ENCODE measurements at regions not wholly inside any gene's neighbourhood (a gene's known extent, or its start where the extent isn't known, plus 50 kb on each side); places are given as distances from the start of the nearest gene placed in this dataset.

DNA sequence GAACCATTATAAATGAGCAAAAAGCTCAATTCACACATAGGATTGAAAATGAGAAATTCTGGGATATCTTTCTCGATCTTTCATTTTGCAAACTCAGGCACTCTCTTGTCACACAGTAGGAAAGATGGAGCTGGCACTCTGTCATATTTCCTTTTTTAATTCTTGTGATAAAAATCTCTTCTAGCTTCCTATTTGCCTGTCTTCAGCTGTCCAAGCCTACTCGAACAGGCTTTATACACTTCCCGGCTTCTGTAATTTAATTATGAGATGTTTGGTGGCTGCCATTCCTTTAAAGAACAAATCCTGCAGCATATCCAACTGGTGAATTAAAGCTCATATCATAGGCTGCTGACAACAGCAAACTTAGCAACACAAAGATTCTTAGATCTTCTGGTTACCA is 1484.3 kb upstream of the PIK3C3 start:
- Mint-ChIP-seq H3K9me3 (no peaks in the 10 kb centered on the region), H3K36me3 (ENCODE audit: low read depth) (no peaks in the 10 kb centered on the region), H3K27me3 (ENCODE audit: insufficient read depth) (no peaks in the 10 kb centered on the region), H3K4me1 (no peaks in the 10 kb centered on the region), H3K4me3 (no peak overlapping the region), H3K27ac (no peak overlapping the region)
- Histone ChIP-seq H3K36me3 (ENCODE audit: control insufficient read depth, insufficient read depth, low read length) (no peaks in the 10 kb centered on the region), H3K9ac (ENCODE audit: extremely low read depth, low read length, poor library complexity, severe bottlenecking) (no peak overlapping the region), H3K27ac (ENCODE audit: low read depth, low read length) (no peak overlapping the region), H3K4me3 (ENCODE audit: low read length) (no peak overlapping the region), H3K4me1 (ENCODE audit: control insufficient read depth, insufficient read depth, low read length) (no peaks in the 10 kb centered on the region), H3K9me3 (ENCODE audit: control insufficient read depth, low read length) (no peaks in the 10 kb centered on the region), H3K27me3 (ENCODE audit: control insufficient read depth, insufficient read depth, low read length, poor library complexity, severe bottlenecking) (no peaks in the 10 kb centered on the region)
- TF ChIP-seq, protein P1, sequence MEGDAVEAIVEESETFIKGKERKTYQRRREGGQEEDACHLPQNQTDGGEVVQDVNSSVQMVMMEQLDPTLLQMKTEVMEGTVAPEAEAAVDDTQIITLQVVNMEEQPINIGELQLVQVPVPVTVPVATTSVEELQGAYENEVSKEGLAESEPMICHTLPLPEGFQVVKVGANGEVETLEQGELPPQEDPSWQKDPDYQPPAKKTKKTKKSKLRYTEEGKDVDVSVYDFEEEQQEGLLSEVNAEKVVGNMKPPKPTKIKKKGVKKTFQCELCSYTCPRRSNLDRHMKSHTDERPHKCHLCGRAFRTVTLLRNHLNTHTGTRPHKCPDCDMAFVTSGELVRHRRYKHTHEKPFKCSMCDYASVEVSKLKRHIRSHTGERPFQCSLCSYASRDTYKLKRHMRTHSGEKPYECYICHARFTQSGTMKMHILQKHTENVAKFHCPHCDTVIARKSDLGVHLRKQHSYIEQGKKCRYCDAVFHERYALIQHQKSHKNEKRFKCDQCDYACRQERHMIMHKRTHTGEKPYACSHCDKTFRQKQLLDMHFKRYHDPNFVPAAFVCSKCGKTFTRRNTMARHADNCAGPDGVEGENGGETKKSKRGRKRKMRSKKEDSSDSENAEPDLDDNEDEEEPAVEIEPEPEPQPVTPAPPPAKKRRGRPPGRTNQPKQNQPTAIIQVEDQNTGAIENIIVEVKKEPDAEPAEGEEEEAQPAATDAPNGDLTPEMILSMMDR (conservative IDR thresholded peaks at IDR 0.05) = no peak
- no peak for DNase-seq
- 76 to 100% methylated on average over 1 of the region's 3 CpGs for WGBS, 2 experiments (ENCODE audit: insufficient coverage in 1 of 2, insufficient read length in 1 of 2)

DNA sequence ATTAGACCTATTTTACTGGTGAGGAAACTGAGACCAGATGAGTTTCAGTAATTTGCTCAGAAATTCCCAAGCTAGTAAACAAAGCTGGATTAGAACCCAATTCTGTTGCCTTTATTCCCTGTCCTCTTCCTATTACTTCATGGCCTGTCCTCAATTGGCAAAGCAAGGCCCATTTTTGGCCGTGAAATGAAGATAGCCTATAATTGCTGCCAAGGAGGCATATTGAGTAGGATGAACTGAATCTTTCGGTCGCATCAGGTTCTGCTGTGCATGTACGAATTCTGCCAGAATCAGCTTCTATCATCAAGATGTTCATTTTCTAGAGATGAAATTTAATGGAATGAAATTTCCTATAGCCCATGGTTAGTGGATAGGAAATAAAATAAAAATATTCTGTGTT is 1485.2 kb upstream of the PIK3C3 start:
- DNase-seq = no peak
- no peaks in the 10 kb centered on the region for H3K27me3 Mint-ChIP-seq (ENCODE audit: insufficient read depth)
- H3K4me1 Mint-ChIP-seq = no peaks in the 10 kb centered on the region
- Histone ChIP-seq H3K9ac (ENCODE audit: extremely low read depth, low read length, poor library complexity, severe bottlenecking) (no peak overlapping the region), H3K4me1 (ENCODE audit: control insufficient read depth, insufficient read depth, low read length) (no peaks in the 10 kb centered on the region), H3K36me3 (ENCODE audit: control insufficient read depth, insufficient read depth, low read length) (no peaks in the 10 kb centered on the region), H3K27ac (ENCODE audit: low read depth, low read length) (no peak overlapping the region), H3K9me3 (ENCODE audit: control insufficient read depth, low read length) (no peaks in the 10 kb centered on the region), H3K4me3 (ENCODE audit: low read length) (no peak overlapping the region), H3K27me3 (ENCODE audit: control insufficient read depth, insufficient read depth, low read length, poor library complexity, severe bottlenecking) (no peaks in the 10 kb centered on the region)
- WGBS, 2 experiments (ENCODE audit: insufficient coverage in 1 of 2, insufficient read length in 1 of 2) = 95 to 100% methylated on average over 1 to 4 of the region's 4 CpGs
- TF ChIP-seq, protein P1 (conservative IDR thresholded peaks at IDR 0.05) = no peak
- H3K9me3 Mint-ChIP-seq = no peaks in the 10 kb centered on the region
- H3K36me3 Mint-ChIP-seq (ENCODE audit: low read depth) = no peaks in the 10 kb centered on the region
- no peak overlapping the region for H3K27ac Mint-ChIP-seq
- H3K4me3 Mint-ChIP-seq = no peak overlapping the region

DNA sequence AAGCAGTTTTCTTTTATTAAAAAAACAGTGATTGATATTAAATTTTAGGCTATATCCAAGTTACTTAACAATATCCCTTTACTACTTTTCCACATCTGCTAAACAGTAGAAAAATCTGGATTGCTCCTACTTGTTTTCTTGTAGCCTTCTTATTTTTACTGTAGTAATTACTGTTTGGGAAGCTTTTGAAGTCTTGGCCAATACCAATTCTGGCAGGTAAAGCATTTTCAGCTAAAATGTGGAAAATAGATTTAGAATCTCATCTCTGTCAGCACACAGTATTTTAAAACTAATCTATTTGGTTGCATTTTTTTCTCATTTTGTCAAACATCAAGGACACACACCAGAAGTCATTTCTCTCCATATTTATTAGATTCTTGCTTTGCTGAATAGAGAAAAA is 1485.7 kb upstream of the PIK3C3 start:
- H3K27ac ChIP-seq (ENCODE audit: low read depth, low read length) = no peak overlapping the region
- no peaks in the 10 kb centered on the region for H3K4me1 ChIP-seq (ENCODE audit: control insufficient read depth, insufficient read depth, low read length)
- no peaks in the 10 kb centered on the region for H3K4me1 Mint-ChIP-seq
- H3K9me3 ChIP-seq (ENCODE audit: control insufficient read depth, low read length) = no peaks in the 10 kb centered on the region
- no peaks in the 10 kb centered on the region for H3K27me3 Mint-ChIP-seq (ENCODE audit: insufficient read depth)
- no peak overlapping the region for H3K4me3 Mint-ChIP-seq
- H3K9ac ChIP-seq (ENCODE audit: extremely low read depth, low read length, poor library complexity, severe bottlenecking) = no peak overlapping the region
- H3K36me3 Mint-ChIP-seq (ENCODE audit: low read depth) = no peaks in the 10 kb centered on the region
- DNase-seq = no peak
- H3K27ac Mint-ChIP-seq = no peak overlapping the region
- no peak overlapping the region for H3K4me3 ChIP-seq (ENCODE audit: low read length)
- no peaks in the 10 kb centered on the region for H3K36me3 ChIP-seq (ENCODE audit: control insufficient read depth, insufficient read depth, low read length)
- H3K27me3 ChIP-seq (ENCODE audit: control insufficient read depth, insufficient read depth, low read length, poor library complexity, severe bottlenecking) = no peaks in the 10 kb centered on the region
- no peaks in the 10 kb centered on the region for H3K9me3 Mint-ChIP-seq
- TF ChIP-seq, protein P1 (conservative IDR thresholded peaks at IDR 0.05) = no peak

Measured in endodermal cell (in vitro differentiated cells).